ES-I3 (cell line): ENCODE measurements at regions not wholly inside any gene's neighbourhood (a gene's known extent, or its start where the extent isn't known, plus 50 kb on each side); places are given as distances from the start of the nearest gene placed in this dataset.

Source experiments
- H3K36me3 ChIP-seq: 2 replicates; pipeline ENCODE4 v1.6.1; 2013; ENCODE audit warnings: mild to moderate bottlenecking, low read length, control low read depth, moderate library complexity; ENCODE audit not compliant: insufficient read depth
- H3K4me1 ChIP-seq: 2 replicates; pipeline ENCODE4 v1.6.1; 2013; ENCODE audit warnings: mild to moderate bottlenecking, control low read depth, low read length; ENCODE audit not compliant: insufficient read depth
- H3K9ac ChIP-seq: 2 replicates; pipeline ENCODE4 v1.6.1; 2013; ENCODE audit warnings: low read depth, mild to moderate bottlenecking, low read length, moderate library complexity
- H3K9me3 ChIP-seq: 2 replicates; pipeline ENCODE4 v1.6.1; 2013; ENCODE audit warnings: mild to moderate bottlenecking, low read length, moderate library complexity; ENCODE audit not compliant: control insufficient read depth, insufficient read depth

- H3K36me3 ChIP-seq = no peaks in the 10 kb centered on the region
- no peaks in the 10 kb centered on the region for H3K4me1 ChIP-seq
- H3K9me3 ChIP-seq = no peaks in the 10 kb centered on the region
Observed at GRCh38 chr6:67277312-67277711, 1357.8 kb upstream of the ADGRB3 start.

GRCh38 chr6:67265996-67266921, 1368.8 kb upstream of the ADGRB3 start:
- no peaks in the 10 kb centered on the region for H3K9me3 ChIP-seq
- H3K4me1 ChIP-seq = no peaks in the 10 kb centered on the region
- H3K9ac ChIP-seq = no peak overlapping the region
- H3K36me3 ChIP-seq = no peaks in the 10 kb centered on the region

More at GRCh38 chr6:67277312-67277711, 1357.8 kb upstream of the ADGRB3 start:
- no peak overlapping the region for H3K9ac ChIP-seq

- H3K4me1 ChIP-seq = no peaks in the 10 kb centered on the region
- no peaks in the 10 kb centered on the region for H3K9me3 ChIP-seq
- no peaks in the 10 kb centered on the region for H3K36me3 ChIP-seq
- H3K9ac ChIP-seq = no peak overlapping the region
Observed at GRCh38 chr6:67252663-67253062, 1382.4 kb upstream of the ADGRB3 start.

- no peaks in the 10 kb centered on the region for H3K4me1 ChIP-seq
- no peaks in the 10 kb centered on the region for H3K9me3 ChIP-seq
- H3K36me3 ChIP-seq = no peaks in the 10 kb centered on the region
- no peak overlapping the region for H3K9ac ChIP-seq
Observed at GRCh38 chr6:67248077-67248476, 1387.0 kb upstream of the ADGRB3 start.

- Histone ChIP-seq H3K9me3 (no peaks in the 10 kb centered on the region; the same call in 1 of the 2 replicates), H3K4me1 (no peaks in the 10 kb centered on the region), H3K9ac (no peak overlapping the region), H3K36me3 (no peaks in the 10 kb centered on the region)
Observed at GRCh38 chr6:67244037-67244436, 1391.0 kb upstream of the ADGRB3 start.

GRCh38 chr6:67237277-67237676, 1397.8 kb upstream of the ADGRB3 start:
- Histone ChIP-seq H3K9ac (no peak overlapping the region), H3K9me3 (no peaks in the 10 kb centered on the region; the same call in 1 of the 2 replicates), H3K4me1 (no peaks in the 10 kb centered on the region), H3K36me3 (no peaks in the 10 kb centered on the region)

GRCh38 chr6:67231092-67231491, 1404.0 kb upstream of the ADGRB3 start:
- Histone ChIP-seq H3K4me1 (no peaks in the 10 kb centered on the region), H3K9ac (no peak overlapping the region), H3K36me3 (no peaks in the 10 kb centered on the region), H3K9me3 (no peaks in the 10 kb centered on the region)

GRCh38 chr6:67224989-67225388, 1410.1 kb upstream of the ADGRB3 start:
- Histone ChIP-seq H3K36me3 (no peaks in the 10 kb centered on the region), H3K9me3 (no peaks in the 10 kb centered on the region), H3K9ac (no peak overlapping the region), H3K4me1 (no peaks in the 10 kb centered on the region)

- no peaks in the 10 kb centered on the region for H3K4me1 ChIP-seq
- H3K9ac ChIP-seq = no peak overlapping the region
- no peaks in the 10 kb centered on the region for H3K9me3 ChIP-seq
- H3K36me3 ChIP-seq = no peaks in the 10 kb centered on the region
Observed at GRCh38 chr6:67221226-67221625, 1413.9 kb upstream of the ADGRB3 start.

GRCh38 chr6:67219346-67219745, 1415.7 kb upstream of the ADGRB3 start:
- H3K36me3 ChIP-seq = no peaks in the 10 kb centered on the region
- H3K9me3 ChIP-seq = no peaks in the 10 kb centered on the region
- H3K9ac ChIP-seq = no peak overlapping the region
- no peaks in the 10 kb centered on the region for H3K4me1 ChIP-seq

- no peaks in the 10 kb centered on the region for H3K4me1 ChIP-seq
- H3K9ac ChIP-seq = no peak overlapping the region
- H3K36me3 ChIP-seq = no peaks in the 10 kb centered on the region
- H3K9me3 ChIP-seq = no peaks in the 10 kb centered on the region
Observed at GRCh38 chr6:67212584-67212983, 1422.5 kb upstream of the ADGRB3 start.

GRCh38 chr6:67210450-67210849, 1424.6 kb upstream of the ADGRB3 start:
- no peak overlapping the region for H3K9ac ChIP-seq
- no peaks in the 10 kb centered on the region for H3K4me1 ChIP-seq
- H3K9me3 ChIP-seq = no peaks in the 10 kb centered on the region
- no peaks in the 10 kb centered on the region for H3K36me3 ChIP-seq

GRCh38 chr6:67201563-67201962, 1433.5 kb upstream of the ADGRB3 start:
- no peaks in the 10 kb centered on the region for H3K9me3 ChIP-seq
- H3K36me3 ChIP-seq = no peaks in the 10 kb centered on the region
- H3K4me1 ChIP-seq = no peaks in the 10 kb centered on the region
- H3K9ac ChIP-seq = no peak overlapping the region

- Histone ChIP-seq H3K36me3 (no peaks in the 10 kb centered on the region), H3K4me1 (no peaks in the 10 kb centered on the region), H3K9me3 (no peaks in the 10 kb centered on the region), H3K9ac (no peak overlapping the region)
Observed at GRCh38 chr6:67200626-67201403, 1434.3 kb upstream of the ADGRB3 start.

- H3K9ac ChIP-seq = no peak overlapping the region
- H3K4me1 ChIP-seq = no peaks in the 10 kb centered on the region
- no peaks in the 10 kb centered on the region for H3K9me3 ChIP-seq
- H3K36me3 ChIP-seq = no peaks in the 10 kb centered on the region
Observed at GRCh38 chr6:67199425-67199824, 1435.7 kb upstream of the ADGRB3 start.
